ENCODE measurements at regions not wholly inside any gene's neighbourhood (a gene's known extent, or its start where the extent isn't known, plus 50 kb on each side); places are given as distances from the start of the nearest gene placed in this dataset.

DNA sequence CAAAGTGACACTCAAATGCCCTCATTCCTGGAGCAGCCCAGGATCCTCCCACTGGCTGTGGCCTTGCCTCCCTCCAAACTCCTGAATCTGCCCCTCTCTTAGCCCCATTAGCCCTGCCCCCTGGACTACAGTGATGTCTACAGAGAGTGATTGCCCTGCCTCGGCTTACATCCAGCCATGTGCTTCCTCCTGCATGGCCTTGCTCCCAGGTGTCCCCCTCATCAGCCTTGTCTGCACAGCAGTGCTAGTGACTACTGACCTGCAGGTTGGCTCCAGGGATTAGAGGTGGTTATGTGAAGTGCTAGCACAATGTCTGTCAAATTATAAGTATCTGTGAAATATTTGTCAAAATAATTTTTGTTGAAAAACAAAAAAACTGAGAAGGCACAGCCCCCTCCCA is 259.1 kb upstream of the MYT1L start:
- TF ChIP-seq POLR2A (IDR thresholded peaks at IDR 0.05; ENCODE audit: low read depth, low read length) (no peak), RFX5 (IDR thresholded peaks at IDR 0.05; ENCODE audit: low read depth, low read length) (no peak), CEBPB (IDR thresholded peaks at IDR 0.05; ENCODE audit: low read depth, low read length) (no peak), RCOR1 (IDR thresholded peaks at IDR 0.05; ENCODE audit: insufficient replicate concordance, low read length) (no peak), SMC3 (IDR thresholded peaks at IDR 0.05; ENCODE audit: low read depth, low read length) (no peak), MAFK (IDR thresholded peaks at IDR 0.05; ENCODE audit: low read depth, low read length) (no peak), CHD1 (IDR thresholded peaks at IDR 0.05; ENCODE audit: low read depth, low read length) (no peak), RAD21 (IDR thresholded peaks at IDR 0.05; ENCODE audit: low read length) (no peak), NFE2L2 (IDR thresholded peaks at IDR 0.05; ENCODE audit: low read depth, low read length) (no peak)
- TF ChIP-seq, protein P1, sequence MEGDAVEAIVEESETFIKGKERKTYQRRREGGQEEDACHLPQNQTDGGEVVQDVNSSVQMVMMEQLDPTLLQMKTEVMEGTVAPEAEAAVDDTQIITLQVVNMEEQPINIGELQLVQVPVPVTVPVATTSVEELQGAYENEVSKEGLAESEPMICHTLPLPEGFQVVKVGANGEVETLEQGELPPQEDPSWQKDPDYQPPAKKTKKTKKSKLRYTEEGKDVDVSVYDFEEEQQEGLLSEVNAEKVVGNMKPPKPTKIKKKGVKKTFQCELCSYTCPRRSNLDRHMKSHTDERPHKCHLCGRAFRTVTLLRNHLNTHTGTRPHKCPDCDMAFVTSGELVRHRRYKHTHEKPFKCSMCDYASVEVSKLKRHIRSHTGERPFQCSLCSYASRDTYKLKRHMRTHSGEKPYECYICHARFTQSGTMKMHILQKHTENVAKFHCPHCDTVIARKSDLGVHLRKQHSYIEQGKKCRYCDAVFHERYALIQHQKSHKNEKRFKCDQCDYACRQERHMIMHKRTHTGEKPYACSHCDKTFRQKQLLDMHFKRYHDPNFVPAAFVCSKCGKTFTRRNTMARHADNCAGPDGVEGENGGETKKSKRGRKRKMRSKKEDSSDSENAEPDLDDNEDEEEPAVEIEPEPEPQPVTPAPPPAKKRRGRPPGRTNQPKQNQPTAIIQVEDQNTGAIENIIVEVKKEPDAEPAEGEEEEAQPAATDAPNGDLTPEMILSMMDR (conservative IDR thresholded peaks at IDR 0.05; ENCODE audit: low read depth, low read length): no peak
- TF ChIP-seq, protein P2, sequence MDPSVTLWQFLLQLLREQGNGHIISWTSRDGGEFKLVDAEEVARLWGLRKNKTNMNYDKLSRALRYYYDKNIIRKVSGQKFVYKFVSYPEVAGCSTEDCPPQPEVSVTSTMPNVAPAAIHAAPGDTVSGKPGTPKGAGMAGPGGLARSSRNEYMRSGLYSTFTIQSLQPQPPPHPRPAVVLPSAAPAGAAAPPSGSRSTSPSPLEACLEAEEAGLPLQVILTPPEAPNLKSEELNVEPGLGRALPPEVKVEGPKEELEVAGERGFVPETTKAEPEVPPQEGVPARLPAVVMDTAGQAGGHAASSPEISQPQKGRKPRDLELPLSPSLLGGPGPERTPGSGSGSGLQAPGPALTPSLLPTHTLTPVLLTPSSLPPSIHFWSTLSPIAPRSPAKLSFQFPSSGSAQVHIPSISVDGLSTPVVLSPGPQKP (IDR thresholded peaks at IDR 0.05; ENCODE audit: borderline replicate concordance, low read depth, low read length): no peak
